GM18519 (cell line): ENCODE measurements at regions not wholly inside any gene's neighbourhood (a gene's known extent, or its start where the extent isn't known, plus 50 kb on each side); places are given as distances from the start of the nearest gene placed in this dataset.
"Not testable (repeated sequence)": the region's sequence is repeated elsewhere in the genome, so short reads cannot be mapped to it uniquely, and the experiment has no call there.

Experiments used
- ATAC-seq: cut with Tn5 transposase; IDR thresholded peaks from one replicate; pipeline ENCODE4 v1.9.1; 2021; ENCODE audit warnings: mild to moderate bottlenecking, moderate library complexity; ENCODE audit not compliant: unreplicated experiment, low FRiP score

DNA sequence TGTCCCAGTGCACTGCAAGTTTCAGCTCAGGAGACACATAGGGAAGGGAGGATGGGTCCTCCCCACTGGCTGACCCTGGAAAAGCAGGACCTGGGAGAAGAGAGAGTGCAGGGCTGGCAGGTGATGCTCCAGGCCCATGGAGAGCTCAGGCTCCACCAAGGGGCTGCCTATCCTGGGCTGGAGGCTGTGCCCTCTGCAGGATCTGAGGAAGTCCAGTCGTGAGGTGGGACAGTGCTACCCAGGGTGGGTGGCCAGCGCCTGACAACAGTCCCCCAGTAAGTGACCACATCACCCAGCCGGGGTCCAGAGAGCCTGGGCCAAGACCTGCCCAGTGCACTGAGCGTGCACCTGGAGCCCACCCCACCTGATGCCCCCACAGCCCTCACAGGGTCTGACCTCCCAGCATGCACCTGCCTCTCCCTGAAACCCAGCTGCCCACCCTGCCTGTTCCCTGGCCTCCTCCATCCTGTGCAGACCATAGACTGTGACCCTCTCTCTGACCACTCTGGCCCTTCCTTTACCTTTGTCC lies 626.1 kb upstream of the DEFB115 start:
- not testable (repeated sequence) for ATAC-seq

- ATAC-seq: not testable (repeated sequence)
Measured at GRCh38 chr20:30632773-30633172, 624.7 kb upstream of the DEFB115 start.

- not testable (repeated sequence) for ATAC-seq
Measured at GRCh38 chr20:30641522-30641921, 615.9 kb upstream of the DEFB115 start.

DNA sequence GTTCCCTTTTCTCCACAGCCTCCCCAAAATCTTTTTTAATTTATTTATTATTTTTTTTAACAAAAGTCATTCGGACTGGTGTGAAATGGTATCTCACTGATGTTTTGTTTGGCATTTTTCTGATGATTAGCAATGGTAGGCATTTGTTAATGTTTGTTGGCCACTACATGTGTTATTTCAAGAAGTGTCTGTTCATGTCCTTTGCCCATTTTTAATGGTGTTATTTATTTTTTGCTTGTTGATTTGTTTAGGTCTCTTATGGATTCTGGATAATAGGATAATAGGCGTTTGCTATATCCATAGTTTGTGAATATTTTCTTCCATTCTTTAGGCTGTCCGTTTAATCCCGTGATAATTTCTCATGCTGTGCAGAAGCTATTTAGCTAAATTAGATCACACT lies 596.5 kb upstream of the DEFB115 start:
- ATAC-seq: not testable (repeated sequence)

DNA sequence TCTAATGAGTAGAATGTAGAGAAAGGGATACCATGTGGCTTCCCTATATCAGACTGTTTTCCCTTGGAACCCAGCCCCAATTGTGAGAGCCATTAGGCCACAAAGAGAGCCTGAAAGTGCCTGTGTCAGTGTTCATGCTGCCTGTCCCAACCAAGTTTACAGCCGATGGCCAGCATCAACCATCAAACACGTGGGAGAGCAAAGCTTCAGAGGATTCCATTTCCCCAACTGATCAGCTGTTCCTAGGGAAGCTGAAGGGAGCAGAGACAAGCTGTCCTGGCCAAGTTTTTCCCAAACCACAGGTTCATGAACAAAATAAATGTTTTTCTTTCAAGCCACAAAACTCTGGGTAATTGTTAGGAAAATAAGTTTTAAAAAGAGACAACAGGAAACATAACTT lies 589.0 kb upstream of the DEFB115 start:
- ATAC-seq: not testable (repeated sequence)

- ATAC-seq: not testable (repeated sequence)
Measured at GRCh38 chr20:30669330-30670029, 588.0 kb upstream of the DEFB115 start.

DNA sequence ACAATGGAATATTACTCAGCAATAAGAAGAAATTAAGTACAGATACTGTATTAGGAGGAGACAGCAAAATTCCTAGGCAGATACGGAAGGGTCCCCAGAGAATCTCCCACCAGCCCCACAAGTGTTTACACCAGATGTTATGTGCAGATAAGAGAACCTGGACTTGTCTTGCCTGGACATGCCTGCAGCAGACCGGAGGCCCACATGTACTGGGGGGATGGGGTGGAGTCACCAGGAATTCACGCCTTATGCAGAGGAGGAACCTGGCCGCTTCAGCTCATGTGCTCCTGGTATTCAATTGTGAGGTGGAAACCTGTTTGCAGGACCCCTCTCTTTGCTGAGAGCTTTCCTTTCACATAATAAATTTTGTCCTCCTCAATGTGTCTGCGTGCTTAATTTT lies 586.3 kb upstream of the DEFB115 start:
- ATAC-seq: not testable (repeated sequence)

GRCh38 chr20:30675988-30676564 lies 581.4 kb upstream of the DEFB115 start:
- not testable (repeated sequence) for ATAC-seq

DNA sequence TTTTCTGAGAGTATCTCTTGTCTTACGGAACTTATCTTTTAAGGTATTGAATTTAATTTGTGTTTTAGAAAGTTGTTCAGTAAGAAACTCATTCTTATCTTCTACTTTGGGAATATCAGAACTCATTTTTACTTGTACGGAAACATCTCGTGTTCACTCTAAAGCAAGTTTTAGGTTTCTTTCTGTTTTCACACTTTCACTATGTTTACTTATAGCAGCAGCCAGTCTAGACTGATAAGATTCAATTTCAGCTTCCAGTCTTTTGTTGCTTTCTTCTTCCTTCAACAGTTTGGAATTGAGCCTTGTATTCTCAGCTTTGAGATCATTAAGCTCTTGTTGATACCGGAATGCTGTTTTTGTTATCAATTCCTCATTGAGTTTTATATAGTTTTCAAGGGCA lies 575.2 kb upstream of the DEFB115 start:
- not testable (repeated sequence) for ATAC-seq

DNA sequence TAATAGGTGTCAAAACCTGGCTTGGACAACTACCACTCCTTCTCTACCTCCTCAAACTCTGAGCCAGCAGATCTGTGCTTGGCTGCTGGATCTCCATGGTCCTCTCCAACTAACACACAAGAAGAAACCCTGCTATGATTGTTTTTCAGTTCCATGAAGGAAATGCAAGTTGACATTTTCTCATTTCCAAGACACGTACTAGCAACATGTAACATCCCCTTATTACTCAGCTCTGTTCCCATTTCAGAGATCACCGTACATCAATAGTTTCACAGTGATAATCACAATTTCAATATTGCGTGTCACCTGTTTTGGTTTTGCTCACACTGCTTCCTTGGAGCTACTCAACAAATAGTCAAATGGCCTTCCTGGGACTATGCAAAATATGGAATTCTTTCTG lies 544.6 kb upstream of the DEFB115 start:
- ATAC-seq: not testable (repeated sequence)

- not testable (repeated sequence) for ATAC-seq
Measured at GRCh38 chr20:30719415-30720199, 537.9 kb upstream of the DEFB115 start.

DNA sequence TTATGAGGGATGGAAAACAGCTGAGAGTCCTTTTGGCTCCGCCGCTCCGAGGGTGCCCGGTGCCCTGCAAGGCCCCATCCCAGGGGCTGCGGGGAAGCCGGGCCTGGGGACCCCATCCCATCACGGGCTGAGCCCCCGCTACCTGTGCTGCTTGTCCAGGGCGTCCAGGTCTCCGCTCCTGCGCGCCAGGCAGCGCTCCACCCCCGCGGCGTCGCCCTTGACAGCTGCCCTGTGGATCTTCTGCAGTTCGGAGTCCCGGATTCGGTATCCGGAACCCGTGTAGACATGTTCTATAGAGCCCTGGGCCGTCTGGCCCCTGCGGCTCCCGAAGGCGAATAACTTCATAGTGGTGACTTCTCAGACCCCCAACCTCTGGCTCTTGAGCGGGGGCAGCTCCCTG lies 534.0 kb upstream of the DEFB115 start:
- not testable (repeated sequence) for ATAC-seq

GRCh38 chr20:30723934-30724687 lies 533.4 kb upstream of the DEFB115 start:
- not testable (repeated sequence) for ATAC-seq

- not testable (repeated sequence) for ATAC-seq
Measured at GRCh38 chr20:30724688-30725074, 532.8 kb upstream of the DEFB115 start.

DNA sequence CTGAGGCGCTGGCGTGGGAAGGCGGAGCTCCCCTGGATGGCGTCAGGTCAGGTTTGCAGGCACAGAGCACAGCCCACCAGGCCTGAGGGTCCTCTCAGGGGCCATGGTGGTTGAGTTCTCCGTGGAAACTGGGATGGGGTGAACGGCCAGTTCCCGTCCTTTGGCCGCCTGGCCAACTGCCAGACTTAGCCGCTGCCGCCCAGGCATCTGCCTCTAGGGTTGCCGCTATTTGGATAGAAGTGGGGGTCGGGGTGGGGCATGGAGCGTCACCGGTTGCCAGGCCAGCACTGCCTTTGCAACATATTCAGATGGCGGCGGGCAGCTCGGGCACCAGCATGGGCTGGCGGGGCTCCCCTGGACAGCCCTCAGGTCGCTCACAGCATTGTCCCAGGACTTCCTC lies 532.3 kb upstream of the DEFB115 start:
- ATAC-seq: not testable (repeated sequence)

- ATAC-seq: not testable (repeated sequence)
Measured at GRCh38 chr20:30728271-30728885, 529.1 kb upstream of the DEFB115 start.
